Left ventricle myocardium superior (tissue), 1 donor: ENCODE measurements at regions not wholly inside any gene's neighbourhood (a gene's known extent, or its start where the extent isn't known, plus 50 kb on each side); places are given as distances from the start of the nearest gene placed in this dataset.

Experiments
- ATAC-seq: fragments of 200-7000 bp; cut with Tn5 transposase; one replicate; pipeline ENCODE4 v1.9.1; 2020; ENCODE audit warnings: mild to moderate bottlenecking, moderate library complexity
- DNase-seq: peaks from one replicate; pipeline ENCODE4 v3.0.0-alpha.2; 2020
- intact Hi-C: fragments of 100-400 bp; cut with micrococcal nuclease; formaldehyde crosslinking; loops from one replicate; pipeline ENCODE4 v1.11.0; 2022
- donor health status: DM: no; HTN: yes; CAD: no; lungs with severe emphysema.

GRCh38 chr11:15699978-15700377 is 585.3 kb downstream of the INSC start:
- ATAC-seq (no peak), DNase-seq (no peak)
- intact Hi-C loops, result no loop called here

DNA sequence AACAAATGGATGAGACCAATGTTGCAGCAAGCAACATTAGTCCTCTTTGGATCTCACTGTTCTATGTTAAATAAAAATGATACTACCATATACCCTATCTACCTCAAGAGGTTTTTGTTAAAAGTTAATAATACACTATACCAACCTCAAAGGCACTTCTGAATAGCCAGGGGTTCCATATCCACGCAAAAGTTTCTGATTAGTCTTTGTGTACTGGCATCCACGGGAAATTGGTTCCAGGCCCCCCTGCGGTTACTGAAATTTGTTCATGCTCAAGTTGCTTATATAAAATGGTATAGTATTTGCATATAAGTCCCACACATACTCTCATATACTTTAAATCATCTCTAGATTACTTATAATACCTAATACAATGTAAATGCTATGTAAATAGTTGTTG is 585.7 kb downstream of the INSC start:
- no peak for ATAC-seq
- intact Hi-C loops, result no loop called here
- no peak for DNase-seq

DNA sequence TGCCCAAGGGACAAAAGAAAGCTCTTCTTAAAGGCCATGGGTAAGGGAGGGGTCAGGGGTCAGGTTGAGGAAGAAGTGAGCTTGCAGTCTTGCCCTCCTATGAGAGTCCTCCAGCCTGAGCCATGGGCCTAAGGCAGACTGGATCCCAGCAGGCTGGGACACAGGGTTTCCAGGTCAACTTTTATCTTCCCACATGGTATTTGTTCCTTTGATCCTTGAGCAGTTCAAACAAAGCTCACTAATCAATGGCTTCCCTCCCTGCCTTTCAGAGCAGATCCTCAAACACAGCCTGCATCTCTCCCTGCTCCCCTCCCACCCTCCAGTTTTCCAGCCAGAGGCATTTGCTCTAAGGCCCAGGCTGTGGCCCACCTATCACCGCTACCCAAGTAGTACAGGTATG is 589.3 kb downstream of the INSC start:
- no peak for DNase-seq
- ATAC-seq, result no peak
- intact Hi-C loops, result no loop called here

DNA sequence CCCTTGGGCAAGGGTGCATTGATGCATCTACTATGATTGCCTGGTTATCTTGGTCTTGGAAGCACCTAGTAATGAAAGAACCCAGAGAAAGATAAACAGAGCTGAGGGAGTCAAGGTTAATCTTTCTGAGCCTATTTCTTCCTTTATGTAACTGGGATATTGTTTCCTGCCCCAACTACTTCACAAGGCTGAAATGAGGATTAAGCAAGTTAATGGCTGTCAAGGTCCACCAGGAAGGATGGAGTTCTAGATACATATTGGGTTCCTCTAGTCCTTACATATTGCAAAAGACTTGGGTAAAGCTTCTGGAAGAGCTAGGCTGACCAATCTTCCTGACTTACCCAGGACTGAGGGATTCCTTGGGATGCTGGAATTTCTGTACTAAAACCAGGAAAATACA is 589.8 kb downstream of the INSC start:
- no peak for DNase-seq
- intact Hi-C loops, result no loop called here
- no peak for ATAC-seq

GRCh38 chr11:15705891-15706290 is 591.2 kb downstream of the INSC start:
- DNase-seq, result no peak
- intact Hi-C loops, result no loop called here
- no peak for ATAC-seq

- ATAC-seq (no peak), DNase-seq (no peak)
- intact Hi-C loops, result no loop called here
Observed at GRCh38 chr11:15707194-15707593, 592.5 kb downstream of the INSC start.

- ATAC-seq (peak; percentile 76), DNase-seq (peak; percentile 57)
Observed at GRCh38 chr11:15707971-15708370, 593.2 kb downstream of the INSC start.

GRCh38 chr11:15710580-15711275 is 596.0 kb downstream of the INSC start:
- ATAC-seq (no peak), DNase-seq (no peak)
- intact Hi-C loops, result no loop called here

More at GRCh38 chr11:15707971-15708370, 593.2 kb downstream of the INSC start:
- intact Hi-C loops, result no loop called here

- ATAC-seq (no peak), DNase-seq (no peak)
- intact Hi-C loops, result no loop called here
Observed at GRCh38 chr11:15711311-15711710, 596.6 kb downstream of the INSC start.

- DNase-seq, result no peak
- intact Hi-C loops, result no loop called here
- no peak for ATAC-seq
Observed at GRCh38 chr11:15714641-15715399, 600.1 kb downstream of the INSC start.

DNA sequence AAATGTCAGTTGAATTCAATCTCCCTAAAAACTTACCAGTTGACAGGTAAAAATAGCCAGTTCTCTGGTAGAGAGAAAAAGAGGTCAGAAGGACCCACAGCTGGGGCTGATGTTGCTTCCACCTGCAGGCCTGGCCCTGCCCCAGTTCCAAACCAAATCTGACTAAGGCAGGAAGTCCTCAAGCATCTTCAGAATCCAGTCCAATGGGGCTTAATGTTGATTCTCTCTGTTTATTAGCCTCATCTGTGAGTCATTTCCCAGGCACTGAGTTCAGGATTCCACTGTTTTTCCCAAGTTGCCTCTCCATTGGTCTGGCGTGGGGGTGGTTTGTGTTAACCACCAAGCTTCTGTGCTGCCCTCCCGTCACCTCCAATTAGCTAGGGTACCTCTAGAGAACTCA is 601.8 kb downstream of the INSC start:
- intact Hi-C loops, result no loop called here
- DNase-seq, result peak; percentile 31
- ATAC-seq, result peak; percentile 63

DNA sequence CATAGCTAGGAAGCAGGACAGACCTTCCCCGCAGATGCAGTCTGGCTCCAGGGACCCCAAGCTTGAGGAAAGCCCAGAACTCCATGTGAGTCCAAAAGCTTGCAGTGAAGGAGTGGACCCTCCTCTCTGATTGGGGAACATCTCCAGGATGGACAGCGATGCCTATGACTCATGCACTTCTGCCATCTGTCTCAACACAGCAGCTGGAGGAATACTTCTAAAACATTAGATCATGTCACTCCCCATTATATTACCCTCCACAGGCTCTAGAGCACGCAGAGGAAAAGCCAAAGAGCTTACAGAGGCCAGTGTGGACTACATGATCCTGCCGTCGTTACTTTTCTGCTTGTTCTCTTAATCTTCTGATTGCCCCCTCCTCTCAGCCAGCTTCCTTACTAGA is 605.7 kb downstream of the INSC start:
- intact Hi-C loops, result no loop called here
- DNase-seq (no peak), ATAC-seq (peak; percentile 64)

GRCh38 chr11:15723966-15724365 is 609.2 kb downstream of the INSC start:
- no peak for DNase-seq
- no peak for ATAC-seq
- intact Hi-C loops, result no loop called here

- no peak for ATAC-seq
- intact Hi-C loops, result no loop called here
- no peak for DNase-seq
Observed at GRCh38 chr11:15724601-15725000, 609.9 kb downstream of the INSC start.

- intact Hi-C loops, result no loop called here
- no peak for ATAC-seq
- DNase-seq, result no peak
Observed at GRCh38 chr11:15725246-15725645, 610.5 kb downstream of the INSC start.

DNA sequence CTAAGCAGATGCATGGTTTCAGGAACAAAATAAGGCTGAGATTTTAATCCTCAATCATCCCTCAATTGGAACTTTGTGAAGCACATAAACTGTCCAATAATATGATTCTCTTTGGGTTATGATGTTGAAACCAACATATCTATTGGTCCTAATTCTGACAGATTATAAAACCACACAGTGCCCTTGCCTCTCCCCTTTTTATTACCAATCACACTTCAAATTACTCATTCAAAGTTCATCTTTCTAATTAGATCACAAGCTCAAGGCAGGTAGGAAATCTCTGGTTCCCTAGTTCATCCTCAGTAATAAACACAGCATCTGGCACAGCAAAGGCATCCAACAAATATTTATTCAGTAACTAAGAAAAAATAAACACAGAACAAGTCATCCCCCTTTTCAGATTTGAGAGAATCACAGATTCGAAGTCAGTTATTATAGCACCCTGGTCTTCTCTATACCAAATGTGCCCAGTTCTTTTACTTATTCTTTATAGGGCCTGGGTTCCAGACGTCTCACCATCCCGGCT is 611.6 kb downstream of the INSC start:
- ATAC-seq (no peak), DNase-seq (no peak)
- intact Hi-C loops, result no loop called here

GRCh38 chr11:15726893-15727519 is 612.3 kb downstream of the INSC start:
- peak; percentile 67 for ATAC-seq
- intact Hi-C loops, result no loop called here
- DNase-seq, result no peak

DNA sequence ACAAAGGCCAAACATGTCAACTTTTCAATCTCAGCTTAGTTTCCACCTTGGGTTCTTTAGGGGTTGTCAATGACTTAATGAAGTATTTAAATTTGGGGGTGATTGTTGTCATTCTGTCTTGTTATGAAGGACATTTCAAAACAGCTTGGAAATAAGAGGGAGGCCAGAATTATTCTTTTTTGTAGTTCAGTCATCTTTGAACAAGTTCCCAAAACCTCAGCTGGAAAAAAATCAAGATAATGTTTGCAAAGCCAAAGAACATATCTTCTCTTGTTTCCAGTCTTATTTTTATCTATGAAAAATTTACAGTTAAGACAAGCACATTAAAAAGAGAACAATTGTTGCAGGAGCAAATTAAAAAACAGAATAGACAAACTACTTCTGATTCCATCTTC is 612.8 kb downstream of the INSC start:
- ATAC-seq (peak; percentile 35), DNase-seq (no peak)
- intact Hi-C loops, result no loop called here

DNA sequence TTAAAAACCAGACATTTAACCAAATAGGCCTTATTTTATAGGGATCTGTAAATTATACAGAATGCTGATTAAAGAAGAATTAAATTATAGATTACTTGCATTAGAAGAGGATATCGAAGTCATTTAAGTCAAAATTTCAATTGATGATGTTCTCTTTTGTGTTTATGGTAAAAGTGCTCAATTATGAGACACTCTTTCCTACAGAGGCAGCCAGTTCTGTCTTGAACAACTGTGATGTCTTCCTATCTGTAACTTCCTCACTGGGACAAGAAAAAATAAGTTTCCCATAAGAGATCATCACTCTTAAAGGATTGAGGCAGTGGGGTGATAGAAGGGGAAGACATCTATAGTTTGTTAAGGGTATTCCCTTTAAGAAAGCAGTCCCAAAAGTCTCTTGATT is 613.5 kb downstream of the INSC start:
- ATAC-seq (no peak), DNase-seq (no peak)
- intact Hi-C loops, result no loop called here

DNA sequence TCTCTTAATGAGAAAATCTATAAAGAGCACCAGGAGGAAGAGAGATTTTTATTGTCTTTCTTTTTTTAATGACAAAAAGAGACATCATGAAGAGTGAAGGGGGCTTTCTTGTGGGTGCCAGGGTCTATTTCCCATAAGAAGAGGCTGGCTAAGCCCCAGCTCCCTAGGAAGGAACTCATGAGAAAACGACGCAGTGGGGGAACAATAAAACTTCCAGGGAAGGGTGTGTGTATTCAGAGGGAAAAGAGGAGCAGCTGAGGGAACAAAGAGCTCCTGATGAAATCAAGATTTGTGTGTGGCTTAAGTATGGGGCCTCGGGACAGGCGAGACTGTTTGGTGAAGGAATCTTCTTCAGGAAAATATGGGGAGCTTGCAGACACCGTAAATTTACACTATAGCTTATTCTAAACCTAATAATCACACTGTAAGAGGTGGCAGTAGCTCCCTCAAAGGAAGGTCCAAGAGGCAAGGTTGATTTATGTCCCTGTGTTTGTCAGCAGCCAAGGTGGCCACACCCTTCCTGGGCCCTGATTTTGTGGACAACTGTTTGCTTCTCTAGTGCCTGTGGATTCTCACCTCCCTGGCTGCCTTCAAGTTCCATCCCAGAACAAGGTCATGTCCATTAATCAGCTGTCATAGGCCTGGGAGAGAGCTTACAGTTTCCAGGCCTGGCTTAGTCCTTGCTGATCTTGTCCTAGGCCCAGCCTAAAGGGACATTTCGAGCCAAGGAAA is 615.7 kb downstream of the INSC start:
- no peak for ATAC-seq
- intact Hi-C loops, result no loop called here

More for the DNA sequence above, 615.7 kb downstream of the INSC start:
- no peak for DNase-seq
